Neural progenitor cell (in vitro differentiated cells): ENCODE measurements at regions not wholly inside any gene's neighbourhood (a gene's known extent, or its start where the extent isn't known, plus 50 kb on each side); places are given as distances from the start of the nearest gene placed in this dataset.

ENCODE experiments used
- EZH2 ChIP-seq: fragments of 200-600 bp; sonication (generic); IDR thresholded peaks from 2 replicates; pipeline ENCODE4 v1.6.1; 2017; ENCODE audit warnings: antibody characterized with exemption, mild to moderate bottlenecking, moderate library complexity
- EZH2phosphoT487 ChIP-seq: fragments of 200-600 bp; sonication (generic); IDR thresholded peaks from 2 replicates; pipeline ENCODE4 v1.6.1; 2017; ENCODE audit warnings: antibody characterized with exemption
- TF ChIP-seq, protein P1 (sequence below): fragments of 200-600 bp; sonication (generic); IDR thresholded peaks from 2 replicates; pipeline ENCODE4 v1.5.1; 2017; ENCODE audit warnings: antibody characterized with exemption, mild to moderate bottlenecking

- TF ChIP-seq, protein P1, sequence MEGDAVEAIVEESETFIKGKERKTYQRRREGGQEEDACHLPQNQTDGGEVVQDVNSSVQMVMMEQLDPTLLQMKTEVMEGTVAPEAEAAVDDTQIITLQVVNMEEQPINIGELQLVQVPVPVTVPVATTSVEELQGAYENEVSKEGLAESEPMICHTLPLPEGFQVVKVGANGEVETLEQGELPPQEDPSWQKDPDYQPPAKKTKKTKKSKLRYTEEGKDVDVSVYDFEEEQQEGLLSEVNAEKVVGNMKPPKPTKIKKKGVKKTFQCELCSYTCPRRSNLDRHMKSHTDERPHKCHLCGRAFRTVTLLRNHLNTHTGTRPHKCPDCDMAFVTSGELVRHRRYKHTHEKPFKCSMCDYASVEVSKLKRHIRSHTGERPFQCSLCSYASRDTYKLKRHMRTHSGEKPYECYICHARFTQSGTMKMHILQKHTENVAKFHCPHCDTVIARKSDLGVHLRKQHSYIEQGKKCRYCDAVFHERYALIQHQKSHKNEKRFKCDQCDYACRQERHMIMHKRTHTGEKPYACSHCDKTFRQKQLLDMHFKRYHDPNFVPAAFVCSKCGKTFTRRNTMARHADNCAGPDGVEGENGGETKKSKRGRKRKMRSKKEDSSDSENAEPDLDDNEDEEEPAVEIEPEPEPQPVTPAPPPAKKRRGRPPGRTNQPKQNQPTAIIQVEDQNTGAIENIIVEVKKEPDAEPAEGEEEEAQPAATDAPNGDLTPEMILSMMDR = no peak
- TF ChIP-seq EZH2 = no peak
- TF ChIP-seq EZH2phosphoT487 = no peak
These were observed 57.9 kb upstream of the RNF38 start for GRCh38 chr9:36457836-36458429.
